ENCODE measurements at regions not wholly inside any gene's neighbourhood (a gene's known extent, or its start where the extent isn't known, plus 50 kb on each side); places are given as distances from the start of the nearest gene placed in this dataset.

DNA sequence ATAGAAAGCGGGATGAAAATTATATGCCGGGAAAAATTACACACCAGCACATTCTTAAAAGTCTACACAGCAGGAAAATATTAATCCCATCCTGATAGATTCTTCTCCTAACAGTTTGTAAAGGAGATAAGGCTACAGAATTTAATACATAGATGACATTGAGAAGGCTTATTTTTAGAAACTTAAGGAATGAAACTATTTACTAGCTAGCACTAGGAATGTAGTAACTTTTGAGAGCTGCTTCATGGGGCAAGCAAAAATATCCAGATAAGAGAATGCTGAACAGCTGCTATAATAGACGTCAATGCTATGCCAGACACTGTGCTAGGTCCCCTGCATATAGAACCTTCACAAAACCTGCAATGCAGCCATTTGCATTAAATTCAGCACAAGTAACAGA, 912.7 kb upstream of the NR2F2 start:
- DNase-seq: no peak

DNA sequence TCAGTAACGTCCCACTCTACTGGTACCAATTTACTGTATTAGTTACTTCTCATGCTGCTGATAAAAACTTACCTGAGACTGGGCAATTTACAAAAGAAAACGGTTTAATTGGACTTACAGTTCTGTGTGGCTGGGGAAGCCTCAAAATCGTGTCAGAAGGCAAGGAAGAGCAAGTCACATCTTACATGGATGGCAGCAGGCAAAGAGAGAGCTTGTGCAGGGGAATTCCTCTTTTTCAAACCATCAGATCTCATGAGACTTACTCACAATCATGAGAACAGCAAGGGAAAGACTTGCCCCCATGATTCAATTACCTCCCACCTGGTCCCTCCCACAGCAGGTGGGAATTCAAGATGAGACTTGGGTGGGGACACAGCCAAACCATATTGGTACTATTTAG, 908.2 kb upstream of the NR2F2 start:
- DNase-seq: no peak

DNA sequence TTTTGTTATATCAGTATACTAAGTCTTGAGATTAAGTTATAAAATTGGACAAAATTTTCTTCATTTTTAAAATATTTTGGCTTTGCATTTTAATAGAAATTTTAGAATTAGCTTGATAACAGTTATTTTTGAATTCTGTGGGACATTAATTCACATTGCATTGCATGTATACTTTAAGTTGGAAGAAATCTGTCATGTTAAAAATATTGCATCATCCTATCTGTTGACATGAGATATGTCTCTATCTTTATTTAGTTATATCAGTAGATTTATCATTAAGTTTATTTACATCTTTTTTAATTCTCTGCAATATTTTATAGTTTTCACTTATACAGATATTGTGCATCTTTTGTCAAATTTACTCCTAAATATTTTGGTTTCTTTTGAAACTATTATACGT, 904.6 kb upstream of the NR2F2 start:
- DNase-seq: no peak

- no peak for DNase-seq
Measured at GRCh38 chr15:95429345-95429744, 901.2 kb upstream of the NR2F2 start.

DNA sequence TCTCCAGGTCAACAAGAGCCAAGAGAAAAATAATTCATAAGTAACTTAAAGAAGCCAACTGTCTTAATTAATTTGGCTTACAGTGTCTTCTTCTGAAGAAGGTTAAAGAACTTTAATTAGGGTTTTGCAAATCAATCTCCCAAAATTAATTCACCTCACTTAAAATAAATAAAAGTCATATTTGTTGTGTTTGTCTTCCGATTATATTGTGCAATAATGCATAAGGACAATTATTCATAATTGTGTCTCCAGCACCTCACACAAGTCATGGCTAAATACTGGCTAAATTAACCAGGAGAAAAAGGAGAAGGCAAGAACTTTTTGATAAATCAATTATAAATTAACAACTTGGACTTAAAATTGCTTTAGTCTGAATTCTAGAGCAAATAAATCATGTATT, 899.0 kb upstream of the NR2F2 start:
- DNase-seq: no peak

GRCh38 chr15:95432878-95433405, 897.6 kb upstream of the NR2F2 start:
- DNase-seq: no peak

DNA sequence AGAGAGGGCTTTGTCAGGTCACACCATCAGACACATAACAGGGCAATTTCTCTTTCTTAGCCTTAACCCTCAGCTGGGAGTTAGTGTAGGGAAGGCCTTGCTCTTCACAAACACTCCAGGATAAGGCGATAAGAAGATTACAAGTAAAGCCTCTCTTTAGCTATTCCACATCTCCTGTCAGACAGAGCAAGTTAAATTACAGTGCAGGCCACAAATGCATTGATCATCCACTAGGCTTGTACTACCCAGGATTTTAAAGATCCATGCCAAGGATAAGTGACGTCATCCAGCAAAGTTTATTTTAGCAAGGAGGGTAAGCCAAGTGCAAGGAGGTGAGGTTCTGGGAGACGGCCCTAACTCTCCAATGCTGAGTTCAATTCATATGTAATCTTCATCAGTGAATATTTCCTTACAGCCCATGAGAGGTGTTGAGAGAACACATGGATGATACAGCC, 890.6 kb upstream of the NR2F2 start:
- no peak for DNase-seq

DNA sequence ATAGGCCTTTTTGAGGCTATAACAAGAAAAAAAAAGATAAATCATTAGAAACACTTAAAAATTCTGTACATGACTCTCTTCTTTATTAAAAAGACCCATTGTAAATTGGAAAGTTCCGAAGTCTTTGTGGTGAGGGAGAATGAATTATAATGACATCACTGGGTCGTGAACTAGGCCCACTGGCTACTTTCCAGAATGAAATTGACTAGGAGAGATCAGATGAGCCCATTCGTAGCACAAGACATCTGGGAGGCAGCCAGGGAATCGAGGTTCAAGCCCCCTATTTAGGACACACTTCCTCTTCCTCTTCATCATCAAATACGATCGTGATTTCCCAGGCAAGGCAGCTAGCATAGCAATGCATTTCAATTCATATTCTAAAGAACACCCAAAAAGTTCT, 889.8 kb upstream of the NR2F2 start:
- DNase-seq: no peak

DNA sequence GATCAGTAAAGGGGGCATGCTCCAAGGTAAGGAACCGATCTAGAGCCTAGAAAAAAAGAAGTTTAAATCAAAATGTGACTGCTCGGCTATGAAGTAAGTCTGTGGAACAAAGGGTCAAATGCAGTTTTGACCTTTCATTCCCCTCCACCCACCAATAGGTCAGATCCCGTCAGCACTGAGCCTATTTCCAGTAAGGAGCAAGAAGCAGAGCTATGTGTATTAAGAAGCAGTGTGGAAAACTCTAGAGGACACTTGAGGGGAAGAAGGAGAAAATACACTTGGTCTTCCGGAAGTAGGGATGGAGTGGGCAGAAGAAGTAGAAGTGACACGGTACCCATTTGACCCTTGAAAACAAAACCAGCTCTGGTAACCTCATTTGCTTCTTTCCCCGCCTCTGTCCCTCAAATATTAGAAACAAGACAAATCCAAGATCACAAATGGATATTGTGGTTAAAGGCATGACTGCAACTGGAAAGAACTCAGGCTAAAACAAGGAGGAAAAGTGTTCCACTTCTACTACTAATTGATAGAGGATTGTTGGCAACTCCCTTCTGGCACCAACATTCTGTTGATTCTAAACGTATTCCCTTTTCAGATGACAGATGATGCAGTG, 888.3 kb upstream of the NR2F2 start:
- DNase-seq: no peak

DNA sequence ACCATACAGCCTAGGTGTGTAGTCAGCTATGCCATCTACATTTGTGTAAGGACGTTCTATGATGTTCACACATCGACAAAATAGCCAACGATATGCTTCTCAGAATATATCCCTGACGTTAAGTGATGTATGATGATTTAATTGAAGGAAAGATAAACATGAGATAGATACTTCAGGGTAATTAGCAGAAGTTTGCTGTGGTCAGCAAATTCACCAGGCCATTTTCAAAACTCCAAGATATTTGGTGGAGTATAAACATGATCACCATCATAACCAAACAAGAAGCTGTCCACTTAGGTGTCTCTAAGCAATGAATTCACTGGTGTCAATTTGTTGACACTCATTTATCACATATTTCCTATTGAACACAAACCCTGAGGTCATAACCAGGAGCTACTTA, 885.6 kb upstream of the NR2F2 start:
- DNase-seq: no peak

- DNase-seq: peak; percentile 52
Measured at GRCh38 chr15:95446854-95447253, 883.6 kb upstream of the NR2F2 start.

DNA sequence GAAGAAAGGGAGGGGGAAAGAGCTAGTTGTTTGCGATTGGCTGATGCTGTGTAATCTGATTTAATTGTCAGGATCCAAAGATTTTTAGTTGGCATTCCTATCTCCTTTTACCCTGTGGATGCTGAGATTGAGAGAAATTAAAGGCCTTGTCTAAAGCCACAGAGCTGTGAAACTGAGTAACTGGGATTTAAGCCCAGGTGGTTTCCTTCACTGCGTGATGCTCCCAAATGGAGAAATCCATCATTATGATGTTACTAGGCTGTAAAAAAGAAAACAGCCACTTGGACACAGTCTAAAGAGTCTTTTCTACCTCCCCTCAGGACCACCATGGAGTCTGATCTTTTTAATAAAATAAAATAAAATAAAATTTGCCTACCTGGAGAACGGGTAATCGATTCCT, 883.0 kb upstream of the NR2F2 start:
- DNase-seq: no peak

DNA sequence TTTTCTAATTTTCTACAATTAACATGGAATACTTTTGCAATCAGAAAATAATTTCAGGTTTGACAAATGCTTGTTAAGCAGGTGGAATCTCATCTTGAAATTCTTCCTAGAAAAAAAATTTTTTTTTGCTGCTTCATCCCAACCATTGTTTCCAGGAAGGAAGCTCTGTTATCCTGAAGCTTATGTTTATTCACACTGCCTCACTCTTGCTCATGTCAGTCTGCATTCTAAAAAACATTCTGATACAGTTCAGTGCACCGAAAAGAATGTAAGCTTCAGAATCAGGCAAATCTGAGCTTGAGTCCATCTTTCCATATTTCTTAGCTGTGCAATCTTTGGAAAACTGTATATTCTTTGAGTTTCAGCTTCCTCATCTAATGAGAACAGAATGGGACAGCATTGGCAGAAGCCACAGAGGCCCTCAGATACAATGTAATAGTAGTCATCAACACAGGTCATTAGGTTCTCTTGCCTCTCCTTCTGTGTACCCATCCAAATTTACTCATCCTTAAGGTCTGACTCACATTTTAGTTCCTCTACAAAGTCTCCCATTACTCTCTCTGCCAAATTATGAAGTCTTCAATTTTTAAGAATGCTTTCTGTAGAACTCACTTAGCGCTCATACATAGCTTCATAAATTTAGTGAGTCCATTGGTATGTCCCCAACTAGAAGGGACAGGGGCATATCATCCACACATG, 881.8 kb upstream of the NR2F2 start:
- no peak for DNase-seq

GRCh38 chr15:95449230-95449628, 881.3 kb upstream of the NR2F2 start:
- no peak for DNase-seq

DNA sequence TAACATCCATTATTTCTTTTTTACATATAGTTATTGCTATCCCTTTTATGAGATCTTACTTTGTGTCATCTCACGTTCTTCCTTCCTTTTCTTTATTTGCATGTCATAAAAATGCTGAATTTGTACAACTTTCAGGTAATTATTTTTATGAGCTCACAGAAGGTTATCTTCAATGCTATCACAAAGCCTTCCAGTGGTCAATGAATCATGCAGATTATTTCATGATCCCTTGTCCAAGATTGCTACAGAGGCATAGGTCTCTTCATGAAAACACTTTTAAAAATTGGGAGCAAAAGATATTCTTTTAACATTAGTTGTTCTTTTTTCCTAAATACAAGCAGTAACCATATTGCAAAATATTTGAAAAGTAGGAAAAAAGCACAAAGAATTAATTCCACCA, 880.1 kb upstream of the NR2F2 start:
- DNase-seq: no peak

DNA sequence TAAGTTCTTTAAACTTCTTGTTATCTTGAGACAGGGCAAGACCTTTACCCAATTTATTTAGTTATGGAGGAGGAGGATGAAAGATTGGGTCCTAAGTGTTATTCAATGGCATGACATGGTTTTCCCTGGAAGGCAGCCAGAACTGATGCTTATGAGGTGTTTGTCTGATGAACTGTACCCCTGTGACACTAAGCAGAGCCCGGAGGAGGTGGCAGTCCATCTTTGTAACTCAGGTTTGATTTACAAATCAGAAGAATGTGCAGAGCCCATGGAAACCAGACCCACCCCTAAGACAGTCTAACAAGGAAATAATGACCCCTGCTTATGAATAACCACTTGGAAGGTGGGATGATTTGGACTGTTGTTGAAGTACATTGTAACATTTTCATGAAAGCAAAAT, 878.6 kb upstream of the NR2F2 start:
- no peak for DNase-seq

DNA sequence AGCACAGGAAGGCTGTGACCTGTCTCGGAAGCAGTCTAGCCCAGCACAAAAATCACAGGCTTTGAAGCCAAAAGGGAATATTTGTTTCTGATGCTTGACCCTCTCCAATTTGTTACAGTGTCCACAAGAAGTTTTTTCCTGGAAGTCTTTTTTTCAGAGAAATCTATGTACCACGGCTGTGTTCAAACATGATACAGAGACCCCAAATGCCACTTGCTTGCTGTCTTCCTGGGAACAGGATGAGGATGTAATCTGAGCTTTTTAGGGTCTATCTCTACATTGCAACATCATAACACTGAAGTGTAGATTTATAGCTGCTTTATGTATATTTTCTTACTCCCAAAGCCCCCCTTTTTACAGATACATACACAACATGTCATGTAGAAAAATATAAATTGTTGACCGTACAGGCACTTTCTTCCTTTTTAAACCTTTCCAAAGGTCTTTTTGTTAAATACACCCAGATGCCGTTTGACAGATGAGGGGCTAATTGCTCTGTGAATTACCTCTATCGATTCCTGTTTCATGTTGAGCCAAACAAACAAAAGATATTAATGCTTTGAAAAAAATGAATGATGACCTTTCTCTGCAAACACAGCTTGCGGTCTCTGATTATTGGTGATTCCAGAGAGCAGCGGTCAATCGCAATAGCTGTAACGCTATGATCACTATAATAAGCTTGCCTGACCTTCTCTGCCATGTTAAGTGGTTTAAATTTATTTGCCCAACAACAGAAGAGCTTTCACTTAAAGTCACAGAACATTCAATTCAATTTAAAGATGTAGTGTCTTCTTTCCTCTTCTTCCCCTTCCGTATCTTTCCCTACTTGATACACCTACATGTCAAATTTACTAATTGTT, 875.9 kb upstream of the NR2F2 start:
- no peak for DNase-seq

GRCh38 chr15:95457520-95457919, 873.0 kb upstream of the NR2F2 start:
- DNase-seq: no peak

DNA sequence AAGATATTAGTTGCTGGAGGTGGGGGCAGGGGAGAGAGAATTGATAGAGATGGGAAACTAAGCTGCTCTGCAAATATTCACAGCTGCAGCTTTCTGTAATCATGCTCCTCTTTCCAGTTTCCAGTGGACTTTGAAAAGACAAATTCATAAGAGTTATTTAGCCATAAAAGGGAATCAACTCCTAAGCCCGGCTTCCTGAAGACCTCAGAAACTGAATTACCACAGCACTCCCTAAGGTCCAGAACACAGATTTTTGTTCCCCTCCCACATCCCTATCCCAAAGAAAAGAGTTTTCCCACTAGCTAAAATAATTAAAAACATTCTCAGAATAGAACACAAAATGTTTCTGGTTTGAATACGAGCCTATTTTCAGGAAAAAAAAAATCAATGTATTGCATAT, 871.8 kb upstream of the NR2F2 start:
- DNase-seq: no peak

GRCh38 chr15:95459273-95459672, 871.2 kb upstream of the NR2F2 start:
- DNase-seq: no peak

DNA sequence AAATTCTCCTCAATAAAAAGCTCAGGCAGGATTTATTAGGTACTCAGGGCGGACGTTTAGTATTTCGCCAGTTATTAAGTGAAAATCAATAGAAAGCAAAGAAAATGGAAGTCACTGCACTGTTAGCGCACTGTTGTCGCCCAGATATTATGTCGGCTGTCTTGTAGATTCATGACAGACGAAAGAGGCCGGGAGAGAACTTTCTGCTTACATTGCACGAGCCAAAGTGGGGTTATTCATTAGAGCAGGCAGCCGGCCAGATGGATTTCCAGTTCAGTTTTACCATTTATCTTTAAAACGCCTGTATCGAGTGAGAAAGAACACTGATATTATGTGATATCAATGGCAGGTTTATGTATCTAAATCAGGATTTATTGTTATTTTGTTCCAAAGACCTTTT, 866.0 kb upstream of the NR2F2 start:
- no peak for DNase-seq

- DNase-seq: no peak
Measured at GRCh38 chr15:95468820-95469219, 861.7 kb upstream of the NR2F2 start.

DNA sequence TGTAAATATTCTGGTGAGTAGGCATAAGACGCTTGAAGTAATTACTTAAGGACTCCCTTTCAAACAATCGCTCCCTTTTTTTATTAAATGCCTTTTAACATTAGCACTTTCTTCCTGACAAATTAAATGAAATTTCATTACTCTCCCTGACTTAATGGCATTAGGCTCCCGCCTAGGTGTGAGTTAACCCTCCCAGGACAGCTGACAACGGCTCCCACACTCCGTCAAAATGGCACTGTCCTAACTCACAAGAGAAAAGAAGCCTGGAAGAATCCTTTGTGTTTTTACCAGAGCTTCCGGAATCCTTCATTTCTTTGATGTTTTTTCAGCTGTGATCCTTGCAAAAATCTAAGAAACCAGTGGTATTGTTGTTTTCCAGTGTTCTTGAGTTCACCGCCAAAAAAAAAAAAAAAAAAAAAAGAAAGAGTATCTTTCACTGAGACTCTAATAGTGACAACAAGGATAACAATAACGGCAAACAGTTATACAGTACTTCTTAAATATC, 861.0 kb upstream of the NR2F2 start:
- no peak for DNase-seq

GRCh38 chr15:95470529-95470928, 860.0 kb upstream of the NR2F2 start:
- no peak for DNase-seq
